ENCODE measurements at regions not wholly inside any gene's neighbourhood (a gene's known extent, or its start where the extent isn't known, plus 50 kb on each side); places are given as distances from the start of the nearest gene placed in this dataset.

GRCh38 chr6:66838764-66839163 is 1131.7 kb upstream of the EYS start:
- intact Hi-C loops (cut with micrococcal nuclease): no loop called here

More at GRCh38 chr6:66838764-66839163, 1131.7 kb upstream of the EYS start:
- Histone ChIP-seq H3K36me3 (ENCODE audit: control insufficient read depth in 2 of 2, extremely low read depth in 1 of 2, insufficient read depth in 2 of 2, low read length in 2 of 2) (no peaks in the 10 kb centered on the region), H4K20me1 (replicated peaks; ENCODE audit: control insufficient read depth, extremely low read depth, insufficient read depth, low read length) (no peaks in the 10 kb centered on the region), H3K27me3 (ENCODE audit: control insufficient read depth in 2 of 2, insufficient read depth in 2 of 2, low read length in 2 of 2) (no peaks in the 10 kb centered on the region), H3K9me3 (replicated peaks; ENCODE audit: control insufficient read depth, insufficient read depth, low read length) (no peaks in the 10 kb centered on the region), H3K9ac (replicated peaks; ENCODE audit: extremely low read depth, insufficient read depth, low read length) (no peak overlapping the region), H3K4me3 (replicated peaks in 1 of 3; ENCODE audit: insufficient read depth in 1 of 3, low read depth in 1 of 3, low read length in 3 of 3) (no peak overlapping the region), H3K27ac (ENCODE audit: insufficient read depth, low read depth, low read length) (no peak overlapping the region), H3K9me1 (replicated peaks; ENCODE audit: control insufficient read depth, extremely low read depth, insufficient read depth, low read length) (no peaks in the 10 kb centered on the region), H3K79me2 (ENCODE audit: control insufficient read depth, insufficient read depth, low read length) (no peaks in the 10 kb centered on the region), H3K4me1 (ENCODE audit: control insufficient read depth, extremely low read depth, insufficient read depth, low read length) (no peaks in the 10 kb centered on the region), H3K4me2 (ENCODE audit: insufficient read depth, low read length) (no peak overlapping the region), H2AFZ (ENCODE audit: low read depth, low read length) (no peak overlapping the region)
- TF ChIP-seq POLR2A (IDR thresholded peaks at IDR 0.05; ENCODE audit: low read depth, low read length): no peak
- TF ChIP-seq MYC (IDR thresholded peaks at IDR 0.05; ENCODE audit: low read depth, low read length): no peak
- no peak for TF ChIP-seq FOS (IDR thresholded peaks at IDR 0.05; ENCODE audit: borderline replicate concordance, insufficient read depth, low read length)
- no peak for TF ChIP-seq EZH2 (IDR thresholded peaks at IDR 0.05; ENCODE audit: borderline replicate concordance, low read depth, low read length, severe bottlenecking)
- no peak for TF ChIP-seq MAX (IDR thresholded peaks at IDR 0.05; ENCODE audit: insufficient read depth, insufficient read length)
- TF ChIP-seq POLR2AphosphoS5 (IDR thresholded peaks at IDR 0.05; ENCODE audit: insufficient read depth, low read depth, low read length): no peak
- TF ChIP-seq JUN (IDR thresholded peaks at IDR 0.05; ENCODE audit: borderline replicate concordance, insufficient read depth, insufficient read length, low read depth): no peak
- no peak for TF ChIP-seq GATA2 (IDR thresholded peaks at IDR 0.05; ENCODE audit: insufficient read depth, insufficient read length, low read depth, low read length)
- TF ChIP-seq CTCF (IDR thresholded peaks at IDR 0.05; ENCODE audit: extremely low read depth in 1 of 2, insufficient read depth in 1 of 2, low read depth in 1 of 2, low read length in 2 of 2): no peak
- POLR2A ChIA-PET: no interaction called here
- CTCF ChIA-PET: no interaction called here
- BruUV-seq (replicated peaks): no TSS peak
- dilution Hi-C loops (cut with MboI; ENCODE audit: extremely low pct_ligation_motif_present, low sequenced_read_pairs): no loop called here
- DNase-seq (ENCODE audit: low read depth, low spot score) (no peak), FAIRE-seq (no peak)

Measured in endothelial cell of umbilical vein (primary cell).